ENCODE measurements at regions not wholly inside any gene's neighbourhood (a gene's known extent, or its start where the extent isn't known, plus 50 kb on each side); places are given as distances from the start of the nearest gene placed in this dataset.

DNA sequence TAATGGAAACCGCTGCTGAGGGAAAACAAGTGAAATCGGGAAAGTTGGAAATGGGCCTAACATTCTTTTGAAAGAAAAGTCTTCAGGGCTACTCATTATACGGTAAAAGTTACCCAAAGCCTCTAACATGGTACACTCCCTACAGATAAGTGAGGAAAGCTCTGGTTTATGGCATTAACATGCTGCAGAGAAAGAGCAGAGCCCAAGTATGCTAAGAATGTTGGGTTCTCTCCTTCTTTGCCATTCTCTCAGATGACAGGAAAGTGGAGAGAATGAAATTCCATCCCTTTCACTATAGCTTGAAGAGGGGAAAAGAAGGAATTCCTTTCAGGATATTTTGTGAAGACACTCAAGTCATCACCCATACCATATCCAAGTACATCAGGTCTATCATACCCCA lies 348.0 kb downstream of the SEC23A start:
- TF ChIP-seq, protein P1, sequence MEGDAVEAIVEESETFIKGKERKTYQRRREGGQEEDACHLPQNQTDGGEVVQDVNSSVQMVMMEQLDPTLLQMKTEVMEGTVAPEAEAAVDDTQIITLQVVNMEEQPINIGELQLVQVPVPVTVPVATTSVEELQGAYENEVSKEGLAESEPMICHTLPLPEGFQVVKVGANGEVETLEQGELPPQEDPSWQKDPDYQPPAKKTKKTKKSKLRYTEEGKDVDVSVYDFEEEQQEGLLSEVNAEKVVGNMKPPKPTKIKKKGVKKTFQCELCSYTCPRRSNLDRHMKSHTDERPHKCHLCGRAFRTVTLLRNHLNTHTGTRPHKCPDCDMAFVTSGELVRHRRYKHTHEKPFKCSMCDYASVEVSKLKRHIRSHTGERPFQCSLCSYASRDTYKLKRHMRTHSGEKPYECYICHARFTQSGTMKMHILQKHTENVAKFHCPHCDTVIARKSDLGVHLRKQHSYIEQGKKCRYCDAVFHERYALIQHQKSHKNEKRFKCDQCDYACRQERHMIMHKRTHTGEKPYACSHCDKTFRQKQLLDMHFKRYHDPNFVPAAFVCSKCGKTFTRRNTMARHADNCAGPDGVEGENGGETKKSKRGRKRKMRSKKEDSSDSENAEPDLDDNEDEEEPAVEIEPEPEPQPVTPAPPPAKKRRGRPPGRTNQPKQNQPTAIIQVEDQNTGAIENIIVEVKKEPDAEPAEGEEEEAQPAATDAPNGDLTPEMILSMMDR (IDR thresholded peaks at IDR 0.05; ENCODE audit: low read length, missing control alignments): no peak
- DNase-seq (ENCODE audit: low read depth): peak; percentile 10
- no peak overlapping the region for H3K4me3 ChIP-seq (replicated peaks; ENCODE audit: low read depth, low read length)

DNA sequence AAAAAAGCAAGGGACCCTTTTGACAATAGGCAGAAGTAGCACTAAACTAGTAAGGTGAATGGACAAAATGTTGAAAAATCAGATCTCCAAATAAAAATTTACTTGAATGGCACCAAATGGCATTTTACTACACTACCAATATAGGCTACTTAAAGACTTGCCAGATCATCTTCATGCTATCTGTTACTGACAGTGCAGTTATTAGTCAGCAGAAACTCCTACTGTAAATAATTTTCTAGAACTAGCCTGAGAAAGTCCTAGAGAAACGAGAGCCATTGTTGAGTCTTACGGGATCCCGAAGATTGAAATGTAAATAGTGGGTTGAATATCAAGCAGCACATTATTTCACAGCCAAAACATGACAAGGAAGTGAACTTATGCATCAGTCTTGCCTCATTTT lies 350.3 kb downstream of the SEC23A start:
- no peak overlapping the region for H3K4me3 ChIP-seq (replicated peaks; ENCODE audit: low read depth, low read length)
- TF ChIP-seq, protein P1 (IDR thresholded peaks at IDR 0.05; ENCODE audit: low read length, missing control alignments): no peak
- DNase-seq (ENCODE audit: low read depth): no peak

DNA sequence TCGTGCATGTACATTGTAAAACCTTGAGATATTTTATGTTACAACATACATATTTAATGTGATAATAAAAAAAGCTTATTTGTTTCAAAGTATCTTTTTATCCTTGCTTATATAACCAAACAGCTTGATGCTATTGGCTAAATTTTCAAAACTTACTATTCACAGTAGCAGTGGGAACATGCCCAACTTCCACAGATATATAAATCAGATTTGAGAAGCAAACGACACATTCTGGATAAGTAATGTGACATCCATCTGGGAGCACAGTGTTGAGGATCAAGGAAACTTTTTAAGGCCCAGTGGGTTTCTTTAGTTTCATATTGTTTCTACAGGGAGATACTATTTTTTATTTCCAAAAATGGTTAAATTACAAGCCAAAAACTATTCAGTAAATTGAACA lies 350.7 kb downstream of the SEC23A start:
- DNase-seq (ENCODE audit: low read depth): no peak
- no peak overlapping the region for H3K4me3 ChIP-seq (replicated peaks; ENCODE audit: low read depth, low read length)
- TF ChIP-seq, protein P1 (IDR thresholded peaks at IDR 0.05; ENCODE audit: low read length, missing control alignments): no peak

DNA sequence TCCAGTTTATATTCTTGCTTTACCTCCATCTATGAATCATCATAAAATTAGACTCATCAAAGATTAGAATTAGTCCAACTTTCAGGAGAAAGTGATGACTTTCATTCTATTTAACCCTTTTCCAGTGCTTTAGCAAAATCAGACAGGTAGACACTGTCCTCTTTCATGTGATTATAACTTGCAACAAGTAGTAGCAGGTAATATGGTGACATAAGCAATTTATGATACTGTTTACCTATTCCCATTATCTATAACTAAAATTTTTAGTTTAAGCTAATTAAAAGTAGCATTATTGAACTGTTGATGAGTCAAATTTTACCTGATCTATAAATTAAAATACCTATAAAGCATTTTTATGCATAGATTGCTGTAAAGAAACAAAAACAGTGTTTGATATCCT lies 351.6 kb downstream of the SEC23A start:
- no peak for DNase-seq (ENCODE audit: low read depth)
- TF ChIP-seq, protein P1 (IDR thresholded peaks at IDR 0.05; ENCODE audit: low read length, missing control alignments): no peak
- no peak overlapping the region for H3K4me3 ChIP-seq (replicated peaks; ENCODE audit: low read depth, low read length)

DNA sequence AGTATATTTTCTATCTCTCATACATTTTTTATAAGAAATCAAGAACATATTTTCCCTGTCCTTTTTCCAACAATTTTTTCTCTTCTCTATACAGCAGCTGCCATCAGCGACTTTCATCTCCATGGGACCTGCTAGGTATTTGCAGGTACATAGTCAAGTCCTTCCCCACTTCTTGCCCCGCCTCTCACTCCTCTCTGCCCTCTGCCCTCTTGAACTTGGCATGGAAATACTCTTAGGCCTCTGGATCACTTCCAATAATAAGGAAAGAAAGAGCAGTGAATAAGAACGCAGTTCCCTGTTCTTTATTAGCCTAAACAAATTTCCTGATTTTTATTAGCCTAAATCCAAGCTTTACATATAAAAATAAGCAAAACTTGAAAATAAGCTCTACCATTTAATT lies 353.1 kb downstream of the SEC23A start:
- no peak for DNase-seq (ENCODE audit: low read depth)
- H3K4me3 ChIP-seq (replicated peaks; ENCODE audit: low read depth, low read length): no peak overlapping the region
- TF ChIP-seq, protein P1 (IDR thresholded peaks at IDR 0.05; ENCODE audit: low read length, missing control alignments): no peak

DNA sequence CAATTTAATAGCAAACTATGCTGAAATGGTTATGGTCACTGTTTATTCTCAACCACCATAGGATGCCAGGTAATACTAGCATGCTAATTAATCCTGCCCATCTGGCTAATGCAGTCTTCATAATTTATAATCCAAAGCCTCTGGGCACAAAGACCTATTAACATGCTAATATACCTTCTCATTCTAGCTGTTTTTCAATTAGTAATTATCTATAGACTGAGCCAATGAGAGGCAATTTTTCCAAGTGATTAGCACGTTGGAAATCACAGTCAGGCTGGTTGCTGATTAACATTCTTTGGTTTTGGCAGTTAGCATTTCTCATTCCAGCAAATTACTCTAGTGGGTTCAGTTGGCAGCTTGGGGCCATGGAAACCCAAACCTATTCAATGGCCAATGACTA lies 357.2 kb downstream of the SEC23A start:
- TF ChIP-seq, protein P1 (IDR thresholded peaks at IDR 0.05; ENCODE audit: low read length, missing control alignments): no peak
- H3K4me3 ChIP-seq (replicated peaks; ENCODE audit: low read depth, low read length): no peak overlapping the region
- no peak for DNase-seq (ENCODE audit: low read depth)

DNA sequence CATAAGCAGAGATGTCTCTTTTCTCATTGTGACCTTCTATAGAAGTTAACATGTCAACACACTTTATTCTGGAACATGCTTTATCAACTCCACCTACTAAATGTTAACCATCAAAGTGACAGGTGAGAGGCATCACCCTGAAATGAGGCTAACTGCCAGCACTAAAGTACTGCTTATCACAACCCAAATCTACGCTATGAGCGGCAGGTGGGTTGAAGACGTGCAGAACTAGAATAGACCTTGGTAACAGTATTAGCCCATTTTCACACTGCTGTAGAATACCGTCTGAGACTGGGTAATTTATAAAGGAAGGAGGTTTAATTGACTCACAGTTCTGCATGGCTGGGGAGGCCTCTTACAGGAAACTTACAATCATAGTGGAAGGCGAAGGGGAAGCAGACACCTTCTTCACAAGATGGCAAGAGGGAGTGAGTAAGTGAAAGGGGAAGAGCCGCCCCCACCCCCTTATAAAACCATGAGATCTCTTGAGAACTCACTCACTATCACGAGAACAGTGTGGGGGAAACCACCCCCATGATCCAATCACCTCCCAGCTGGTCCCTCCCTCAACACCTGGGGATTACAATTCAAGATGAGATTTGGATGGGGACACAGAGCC lies 359.0 kb downstream of the SEC23A start:
- H3K4me3 ChIP-seq (replicated peaks; ENCODE audit: low read depth, low read length): no peak overlapping the region
- TF ChIP-seq, protein P1 (IDR thresholded peaks at IDR 0.05; ENCODE audit: low read length, missing control alignments): no peak
- DNase-seq (ENCODE audit: low read depth): no peak

Measured in fibroblast of pulmonary artery (primary cell).